ENCODE measurements at regions not wholly inside any gene's neighbourhood (a gene's known extent, or its start where the extent isn't known, plus 50 kb on each side); places are given as distances from the start of the nearest gene placed in this dataset.

DNA sequence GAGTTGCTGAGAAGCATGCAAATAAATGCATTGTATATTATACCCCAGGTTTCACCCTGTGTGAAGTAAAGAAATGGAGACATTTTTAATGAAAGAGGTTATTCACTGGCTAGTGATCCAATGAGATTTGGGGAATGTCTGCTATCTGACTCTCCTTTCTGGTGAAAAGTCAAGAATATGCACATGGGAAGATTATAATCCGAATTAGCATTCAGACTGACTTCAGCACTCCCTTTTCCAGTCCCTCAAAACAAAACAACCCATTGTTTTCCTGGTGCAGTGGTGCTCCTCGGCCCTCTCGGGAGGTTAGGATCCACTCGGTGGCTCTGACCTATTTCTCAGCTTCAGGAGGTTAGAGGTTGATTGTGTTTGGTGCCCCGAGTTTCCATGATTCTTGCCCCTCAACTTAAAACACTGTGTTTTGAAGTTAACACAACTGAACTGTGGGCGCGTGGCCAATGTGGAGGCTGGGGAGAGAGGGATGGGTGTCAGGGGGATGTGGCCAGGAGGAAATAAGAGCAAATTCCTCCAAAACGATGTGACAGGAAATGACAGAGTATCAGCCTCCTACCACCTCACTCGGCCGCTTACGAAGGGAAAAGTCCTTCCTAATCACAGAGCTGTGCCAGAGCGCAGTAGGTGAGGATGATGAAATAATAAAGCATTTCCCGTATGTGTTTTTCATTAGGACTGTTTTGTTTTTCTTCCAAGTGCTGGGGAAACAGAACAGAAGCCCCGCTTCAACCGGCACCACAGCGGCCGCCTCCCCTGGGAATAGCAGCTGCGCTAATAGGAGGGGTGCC is 440.1 kb downstream of the MTX2 start:
- DNase-seq (ENCODE audit: low read depth) = no peak

DNA sequence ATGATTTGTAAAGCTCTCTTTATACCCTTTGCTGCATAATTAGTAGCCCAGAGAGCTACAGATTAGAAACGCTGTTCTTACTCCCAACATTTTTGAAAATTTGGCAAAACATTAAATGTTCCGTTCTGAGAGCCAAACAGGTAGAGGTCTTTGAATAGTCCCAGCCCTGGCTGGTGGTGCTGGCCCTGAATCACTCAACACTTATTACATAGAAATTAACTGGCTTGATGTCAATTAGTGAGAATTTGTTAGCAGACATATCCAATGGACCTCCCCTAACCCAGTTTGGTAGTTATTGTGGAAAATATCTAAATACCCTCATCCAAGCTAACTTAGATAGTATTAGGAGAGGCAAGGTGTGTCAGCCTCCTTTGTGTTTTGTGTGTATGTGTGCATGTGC is 440.7 kb downstream of the MTX2 start:
- DNase-seq (ENCODE audit: low read depth) = no peak

DNA sequence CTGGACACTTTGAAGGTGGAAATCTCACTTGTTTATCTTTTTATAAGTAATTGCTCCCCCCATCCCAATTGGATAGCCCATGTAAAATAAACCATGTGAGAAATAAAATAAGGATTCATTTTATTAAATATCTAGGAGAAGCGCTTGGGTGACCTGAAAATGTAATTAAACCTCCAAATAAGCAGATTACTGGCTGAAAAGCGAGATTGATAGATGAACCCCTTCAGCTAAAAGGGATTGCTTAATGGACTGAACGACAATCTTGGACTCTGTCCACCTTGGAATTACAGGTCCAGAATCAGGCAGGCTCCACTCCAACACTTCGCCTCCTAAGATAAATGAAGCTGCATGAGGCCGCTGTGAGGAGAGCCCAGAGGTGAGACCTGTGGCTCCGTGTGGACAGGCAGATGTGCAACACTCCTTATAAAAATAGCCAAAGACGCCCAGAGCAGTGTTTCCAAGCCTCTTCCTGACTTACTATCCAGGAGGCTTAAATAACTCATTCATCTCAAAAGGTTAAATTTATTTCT is 441.5 kb downstream of the MTX2 start:
- DNase-seq (ENCODE audit: low read depth) = no peak

DNA sequence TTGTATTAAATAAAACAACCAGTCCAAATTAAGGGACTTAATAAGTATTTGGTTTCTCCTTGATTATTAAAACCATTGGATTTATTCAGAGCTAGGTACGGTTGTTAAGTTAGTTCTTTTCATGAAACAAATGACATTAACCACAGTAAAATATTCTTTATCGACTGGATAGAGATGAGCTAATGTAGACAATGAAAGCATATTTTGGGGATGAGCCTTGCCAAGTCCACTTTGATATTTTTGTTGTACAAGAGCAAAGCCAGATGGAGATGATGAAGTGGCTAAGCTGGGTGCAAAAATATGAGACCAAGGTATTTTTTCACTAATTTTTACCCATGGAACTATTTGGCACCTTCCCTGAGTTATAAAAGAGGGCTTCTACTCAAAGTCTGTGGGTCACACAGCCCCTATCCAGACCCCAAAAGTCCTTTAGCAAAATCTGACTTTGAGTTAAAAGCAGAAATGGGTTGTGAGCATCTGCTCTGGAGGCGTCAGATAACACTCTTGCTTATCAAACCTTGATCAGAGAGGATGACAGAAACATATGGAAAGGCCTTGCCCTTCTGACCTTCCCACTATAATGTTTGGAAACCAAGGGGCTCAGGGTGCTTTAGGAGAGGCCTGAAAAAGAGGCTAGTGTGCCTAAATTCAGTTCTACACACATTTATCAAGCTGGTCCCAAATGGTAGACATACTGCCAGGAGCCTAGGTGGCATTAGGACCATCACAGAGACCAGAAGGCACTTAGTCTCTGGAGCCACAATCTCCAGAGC is 456.8 kb downstream of the MTX2 start:
- DNase-seq (ENCODE audit: low read depth) = no peak

DNA sequence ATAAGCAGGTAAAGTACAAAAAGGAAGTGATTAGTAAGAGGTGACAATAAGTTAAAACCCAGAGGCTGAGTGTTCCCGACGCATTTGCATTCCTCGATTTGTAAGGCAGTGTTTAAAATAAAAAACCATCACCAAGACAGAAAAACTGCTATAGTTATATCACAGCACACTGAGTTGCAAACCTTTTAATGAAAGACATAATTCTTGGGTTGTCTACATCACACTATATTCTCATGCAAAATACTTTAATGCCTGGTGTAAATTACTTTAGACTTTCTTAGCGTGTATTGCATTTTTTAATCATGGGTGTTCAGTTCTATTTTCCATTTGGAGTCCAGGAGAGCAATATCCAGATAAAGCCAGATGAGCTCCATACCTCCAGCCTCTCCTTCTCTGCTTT is 458.5 kb downstream of the MTX2 start:
- no peak for DNase-seq (ENCODE audit: low read depth)

DNA sequence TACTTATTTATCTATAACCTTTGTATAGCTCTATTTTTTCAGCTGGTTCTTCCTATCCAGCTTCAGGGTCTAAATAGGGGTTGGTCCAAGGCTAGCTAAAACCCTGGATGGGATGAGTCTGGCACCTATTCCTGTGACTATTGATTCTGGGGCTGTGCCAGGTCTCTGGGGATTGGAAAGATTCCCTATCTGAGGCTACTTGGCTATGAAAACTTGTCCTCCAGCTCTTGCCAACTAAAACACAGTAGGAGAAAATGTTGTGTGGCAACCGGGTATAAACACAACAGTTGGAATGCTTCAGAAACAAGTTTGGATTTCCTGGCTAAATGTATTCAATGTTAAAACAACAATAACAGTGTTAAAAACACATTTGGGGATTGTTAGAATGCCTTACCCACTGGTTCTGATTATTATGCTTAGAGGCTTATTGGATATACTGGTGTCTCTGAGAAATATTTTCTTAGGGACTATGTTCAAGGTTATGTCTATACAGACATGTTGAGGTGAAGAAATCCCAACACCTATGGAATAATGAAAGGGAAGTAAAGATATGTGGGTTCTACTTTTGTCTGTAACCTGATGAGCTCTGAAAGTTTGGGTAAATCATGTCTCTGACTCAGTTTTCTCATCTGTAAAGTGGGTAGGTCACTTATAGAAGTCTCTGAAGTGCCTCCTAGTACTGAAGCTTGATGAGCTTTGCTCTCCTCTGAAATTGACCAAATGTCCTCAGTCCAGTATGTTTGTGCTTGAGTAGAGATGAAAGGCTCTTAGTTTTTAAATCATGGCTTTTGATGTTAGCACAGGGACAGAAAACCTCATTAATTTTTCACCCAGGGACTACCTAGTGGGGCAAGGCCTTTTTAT is 460.7 kb downstream of the MTX2 start:
- no peak for DNase-seq (ENCODE audit: low read depth)

DNA sequence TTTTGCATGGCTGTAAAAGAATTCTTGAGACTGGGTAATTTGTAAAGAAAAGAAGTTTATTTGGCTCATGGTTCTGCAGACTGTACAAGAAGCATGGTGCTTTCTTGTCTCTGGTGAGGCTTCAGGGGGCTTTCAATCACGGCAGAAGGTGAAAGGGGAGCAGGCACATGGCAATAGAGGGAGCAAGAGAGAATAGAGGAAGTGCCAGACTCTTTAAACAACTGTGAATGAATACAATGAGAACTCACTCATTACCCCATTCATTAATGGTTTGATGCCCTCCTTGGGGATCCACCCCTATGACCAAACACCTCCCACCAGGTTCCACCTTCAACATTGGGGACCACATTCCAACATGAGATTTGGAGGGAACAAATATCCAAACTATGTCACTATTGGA is 463.5 kb downstream of the MTX2 start:
- no peak for DNase-seq (ENCODE audit: low read depth)

DNA sequence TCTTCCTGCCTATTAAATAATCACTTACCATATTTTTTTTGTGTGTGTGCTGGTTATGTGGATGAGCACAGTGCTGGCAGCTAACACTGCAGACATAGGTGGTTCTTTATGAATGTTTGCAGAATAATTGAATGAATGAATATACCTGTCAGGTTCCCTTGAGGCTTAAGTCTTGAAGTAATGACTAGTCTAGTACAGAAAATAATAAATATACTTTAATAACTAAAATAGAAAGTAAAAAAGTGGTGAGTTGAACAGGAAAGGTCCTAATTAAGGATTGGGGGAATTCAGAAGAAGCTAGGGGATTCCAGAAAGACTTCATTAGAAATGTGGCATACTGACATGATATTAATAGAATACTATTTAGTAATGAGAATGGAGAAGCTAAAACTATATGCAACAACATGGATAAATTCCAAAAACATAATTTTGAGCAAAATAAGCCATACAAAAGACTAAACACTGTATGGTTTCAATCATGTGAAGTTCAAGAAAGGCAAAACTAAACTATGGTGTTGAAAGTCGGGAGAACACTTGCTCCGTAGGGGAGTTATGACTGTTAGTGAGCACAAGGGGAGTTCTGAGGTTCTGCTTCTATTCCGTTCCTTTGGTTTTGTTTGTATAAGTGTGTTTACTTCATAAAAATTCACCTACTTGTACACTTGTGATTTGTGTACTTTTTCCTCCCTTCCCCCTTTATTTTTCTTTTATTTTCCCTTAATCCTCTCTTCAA is 464.6 kb downstream of the MTX2 start:
- no peak for DNase-seq (ENCODE audit: low read depth)

DNA sequence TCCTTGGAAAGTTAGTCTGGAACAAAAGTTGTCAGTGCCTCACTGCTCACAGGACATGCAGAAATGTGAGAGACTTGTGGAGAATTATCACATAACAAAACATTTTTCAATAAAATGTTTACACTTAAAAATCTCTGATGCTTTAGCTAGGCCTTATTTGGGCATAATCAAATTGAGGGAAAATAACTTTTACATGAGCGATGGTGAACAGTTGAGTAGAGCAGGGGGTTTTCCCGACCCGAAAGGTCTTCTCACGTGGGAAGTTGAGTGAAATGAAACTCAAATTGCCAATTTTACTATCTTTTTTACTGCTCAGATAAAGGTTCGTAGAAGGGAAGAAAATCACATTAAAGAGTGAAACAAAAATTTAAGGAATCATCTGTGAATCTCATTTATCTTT is 465.6 kb downstream of the MTX2 start:
- no peak for DNase-seq (ENCODE audit: low read depth)

DNA sequence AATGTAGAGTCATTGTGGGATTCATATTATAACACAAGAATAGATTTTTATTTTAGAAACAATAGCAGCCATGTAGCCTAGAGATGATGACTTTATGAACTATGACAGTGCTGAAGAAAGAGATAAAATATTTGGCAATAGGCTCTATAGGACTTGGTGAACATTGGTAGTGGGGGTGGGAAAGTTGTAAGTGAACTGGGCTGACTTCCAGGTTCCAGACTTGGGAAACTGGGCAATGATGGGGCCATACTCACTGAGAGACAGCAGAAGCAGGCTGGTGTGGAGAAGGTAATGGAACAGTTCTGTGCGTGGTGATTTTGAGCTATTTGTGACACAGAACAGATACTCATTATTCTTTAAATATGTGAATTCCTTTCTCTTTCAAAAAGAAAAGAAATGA is 470.3 kb upstream of the HNRNPA3 start:
- no peak for DNase-seq (ENCODE audit: low read depth)

DNA sequence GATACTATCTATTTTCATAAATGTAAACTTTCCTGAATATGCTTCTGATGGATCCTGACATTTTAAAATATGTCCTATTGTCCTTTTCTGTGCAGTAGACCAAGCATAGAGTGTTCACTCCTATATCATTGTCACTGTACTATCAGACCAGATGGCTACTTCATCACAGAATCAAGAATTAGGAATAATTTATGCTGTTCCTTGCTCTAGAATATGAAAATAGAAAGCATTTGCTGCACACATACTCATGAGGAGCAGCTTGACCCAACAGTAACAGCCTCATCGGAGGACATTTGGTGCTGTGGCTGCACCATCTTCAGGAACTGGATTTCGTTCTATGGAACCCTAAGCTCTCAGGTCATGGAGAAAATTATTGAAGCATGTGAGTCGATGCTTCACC is 468.9 kb upstream of the HNRNPA3 start:
- DNase-seq (ENCODE audit: low read depth) = no peak

DNA sequence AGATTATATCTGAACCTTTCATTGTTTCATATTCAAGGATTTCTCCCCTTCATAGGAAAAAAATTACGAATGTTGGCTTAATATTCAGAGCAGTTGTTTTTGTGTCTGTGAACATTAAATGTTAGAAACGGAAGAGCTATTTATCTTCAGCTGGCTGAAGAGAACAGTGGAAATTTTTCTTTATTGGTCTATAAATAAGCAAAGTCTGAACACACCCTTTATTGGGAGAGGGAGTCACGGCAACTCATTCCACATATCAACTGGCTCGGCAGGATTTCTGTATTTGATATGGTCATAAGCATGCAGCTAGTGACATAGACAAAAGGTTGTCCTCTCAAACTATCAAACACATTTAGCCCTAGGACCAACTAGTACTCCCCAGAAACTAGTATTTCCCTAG is 468.4 kb upstream of the HNRNPA3 start:
- no peak for DNase-seq (ENCODE audit: low read depth)

DNA sequence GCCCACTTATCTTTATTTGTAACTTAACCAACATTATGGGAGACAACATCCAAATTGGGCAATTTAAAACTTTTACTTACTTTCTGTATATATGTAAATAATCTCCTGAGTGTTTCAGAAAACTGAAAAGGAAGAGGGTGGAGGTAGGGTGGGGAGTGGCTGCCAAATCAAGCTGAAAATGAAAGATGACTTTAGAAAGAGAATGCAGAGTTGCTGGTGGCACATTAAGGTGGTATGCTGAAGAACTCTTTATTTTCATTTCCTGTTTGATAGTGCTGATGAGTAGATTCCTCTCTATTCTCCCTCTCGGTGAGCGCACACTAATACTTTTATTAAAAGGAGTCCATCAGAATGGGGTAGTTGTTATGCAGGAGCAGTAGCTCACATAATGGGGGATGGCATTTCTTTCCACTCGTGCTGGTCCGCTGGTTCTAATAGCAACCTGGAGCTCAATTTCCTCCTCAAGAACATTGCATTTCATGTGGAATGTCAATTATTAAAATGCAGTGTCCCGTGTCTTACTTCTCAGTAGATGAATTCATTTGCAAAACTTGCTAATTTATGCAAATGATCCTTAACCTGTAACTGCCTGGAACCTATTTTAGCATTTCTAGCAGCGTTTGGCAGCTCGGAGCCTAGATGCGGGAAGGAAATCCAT is 466.9 kb upstream of the HNRNPA3 start:
- no peak for DNase-seq (ENCODE audit: low read depth)

DNA sequence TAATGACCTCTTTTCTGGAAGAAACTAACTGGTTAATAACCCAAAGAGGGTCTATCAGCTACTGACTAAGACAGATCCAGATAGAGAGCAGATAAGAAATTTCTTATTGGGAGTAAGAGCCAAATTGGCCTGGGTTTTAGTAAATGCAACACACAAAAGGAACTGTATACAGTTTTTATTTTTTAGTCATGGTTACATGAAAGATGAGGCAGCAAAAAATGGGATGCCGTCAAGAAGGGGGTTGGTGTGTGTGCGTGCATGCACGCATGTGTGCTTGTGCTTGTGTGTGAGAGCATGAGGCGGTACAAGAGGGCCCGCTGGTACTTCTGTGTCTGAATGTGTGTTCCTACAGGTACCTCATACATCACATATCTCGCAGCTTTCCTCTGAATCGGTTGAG is 466.2 kb upstream of the HNRNPA3 start:
- no peak for DNase-seq (ENCODE audit: low read depth)

DNA sequence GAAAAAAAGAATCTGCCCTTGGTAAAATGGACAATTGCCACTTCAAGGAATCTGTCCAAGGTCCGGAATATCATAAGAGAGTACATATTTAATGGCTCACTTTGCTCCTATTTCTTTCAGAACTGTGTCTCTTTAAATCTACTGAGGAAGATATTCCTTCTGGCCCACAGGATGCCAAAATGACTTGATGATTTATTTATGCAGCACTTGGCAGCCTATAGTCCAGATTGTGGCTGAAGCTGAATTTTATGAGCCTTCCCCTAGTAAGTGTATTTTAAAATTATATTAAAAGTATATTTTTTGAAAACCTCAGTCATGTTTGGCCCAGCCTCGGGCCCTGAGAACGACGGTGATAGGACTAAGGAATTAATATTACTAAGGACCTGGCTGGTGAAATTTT is 465.1 kb upstream of the HNRNPA3 start:
- DNase-seq (ENCODE audit: low read depth) = no peak

DNA sequence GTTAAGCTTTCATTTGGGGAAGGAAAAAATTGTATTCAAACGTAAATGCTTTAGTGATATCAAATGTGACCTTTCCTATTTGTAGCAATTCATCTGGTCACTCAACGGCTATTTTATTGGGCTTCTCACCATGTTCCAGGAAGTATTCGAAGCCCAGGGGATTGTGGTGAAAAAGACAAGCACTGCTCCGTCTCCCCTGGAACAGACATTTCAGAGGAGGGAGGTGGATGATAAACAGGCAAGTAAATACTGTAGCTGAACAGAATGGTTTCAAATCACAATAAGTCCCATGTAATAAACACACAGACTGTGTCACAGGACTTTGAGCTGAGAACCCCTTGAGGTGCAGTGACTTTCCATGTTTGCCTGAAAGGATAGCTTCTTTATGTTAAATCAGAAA is 464.7 kb upstream of the HNRNPA3 start:
- DNase-seq (ENCODE audit: low read depth) = no peak

DNA sequence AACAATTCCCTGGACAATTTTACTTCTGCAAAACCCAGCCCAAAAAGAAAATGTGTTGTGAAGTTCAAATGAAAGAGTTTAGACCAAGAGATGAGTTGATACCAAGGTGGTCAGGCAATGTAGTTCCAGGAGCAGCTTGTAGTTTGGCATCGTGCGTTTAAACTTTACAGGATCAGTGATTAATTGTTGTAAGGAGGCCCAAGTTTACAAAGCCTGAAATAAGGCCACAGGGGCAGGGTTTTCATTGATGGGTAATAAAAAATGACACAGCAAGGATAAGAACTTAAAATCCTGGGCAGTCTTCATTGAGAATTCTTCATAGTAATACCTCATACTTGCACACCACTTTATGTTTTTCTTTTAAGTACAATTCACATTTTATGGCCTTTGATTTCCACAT is 463.9 kb upstream of the HNRNPA3 start:
- no peak for DNase-seq (ENCODE audit: low read depth)

DNA sequence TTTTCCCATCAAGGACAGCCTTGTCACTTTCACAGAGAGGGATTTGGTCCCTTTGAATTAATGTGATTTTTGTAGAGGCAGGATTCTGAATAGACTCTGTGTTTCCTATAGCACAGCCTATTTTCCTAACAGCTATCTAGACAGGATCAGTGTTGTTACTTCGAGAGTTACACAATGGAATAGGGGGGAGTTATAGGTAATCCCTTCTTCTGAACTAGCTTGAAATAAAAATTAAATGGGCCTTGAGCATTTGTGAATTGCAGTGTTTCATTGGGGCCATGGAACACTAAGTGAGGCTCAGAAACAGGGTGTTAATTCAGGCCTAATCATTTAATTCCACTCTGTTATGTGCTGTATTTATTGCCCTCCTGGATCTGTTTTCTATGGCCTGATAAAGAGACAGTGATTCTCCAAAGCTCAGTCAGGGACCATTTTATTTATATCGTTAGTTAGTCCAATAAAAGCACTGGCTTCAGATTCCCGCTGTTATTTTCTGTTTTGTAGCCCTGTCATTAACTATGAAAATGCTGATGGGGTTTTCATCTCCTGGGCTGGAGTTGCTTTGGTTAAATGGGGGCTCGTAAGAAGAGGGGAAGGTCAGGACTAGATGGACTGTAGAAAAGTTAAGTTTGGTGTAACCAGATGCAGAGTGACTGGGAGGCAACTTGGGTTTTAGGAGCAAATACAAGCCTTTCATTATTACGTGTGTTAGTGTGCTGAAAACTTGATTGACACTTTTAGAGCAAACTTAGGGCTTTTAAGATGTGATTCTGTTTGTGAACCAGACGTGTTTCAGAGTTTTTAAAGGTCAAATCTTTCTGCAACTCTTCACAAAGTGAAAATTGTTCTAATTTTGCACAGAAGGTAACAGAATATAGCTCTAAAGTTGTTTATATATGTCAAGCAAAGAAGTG is 461.0 kb upstream of the HNRNPA3 start:
- DNase-seq (ENCODE audit: low read depth) = no peak

DNA sequence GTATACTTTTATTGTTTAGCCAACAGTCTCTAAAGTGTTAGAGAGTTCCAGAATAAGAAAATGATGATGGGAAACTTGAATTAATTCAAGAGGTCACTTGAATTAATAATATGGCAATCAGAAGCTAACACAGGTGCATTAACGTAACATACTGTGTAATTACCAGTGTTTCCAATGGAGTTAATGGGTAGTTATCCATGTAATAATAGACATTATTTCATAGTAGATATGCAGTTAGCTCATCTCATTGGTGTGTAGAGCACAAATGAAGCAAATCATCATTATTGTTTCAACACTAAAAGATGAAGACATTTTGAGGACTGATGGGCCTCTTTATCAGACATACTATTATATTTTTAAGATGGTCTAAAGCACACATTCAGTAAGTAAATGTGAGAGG is 460.3 kb upstream of the HNRNPA3 start:
- no peak for DNase-seq (ENCODE audit: low read depth)

DNA sequence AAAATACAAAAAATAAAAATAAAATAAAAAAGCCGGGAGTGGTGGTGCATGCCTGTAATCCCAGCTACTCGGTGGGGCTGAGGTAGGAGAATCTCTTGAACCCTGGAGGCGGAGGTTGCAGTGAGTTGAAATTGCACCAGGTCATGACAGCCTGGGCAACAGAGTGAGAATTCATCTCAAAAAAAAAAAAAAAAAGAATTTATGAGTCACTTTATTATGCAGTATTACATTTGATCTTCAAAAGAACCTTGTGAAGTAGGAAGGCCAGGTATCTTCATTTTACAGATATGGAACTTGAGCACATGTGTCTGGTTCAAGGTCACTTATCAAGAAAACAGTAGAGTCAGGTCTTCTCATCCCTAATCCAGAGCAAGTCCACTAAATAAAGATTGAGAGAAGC is 459.4 kb upstream of the HNRNPA3 start:
- no peak for DNase-seq (ENCODE audit: low read depth)
